Stimulated activated CD4-positive, alpha-beta T cell treated with anti-CD3 and anti-CD28 coated beads, Interleukin-12 subunit alpha, Interleukin-12 subunit beta, amount 100 ng/mL, for 48 hours (primary cell): ENCODE measurements at regions not wholly inside any gene's neighbourhood (a gene's known extent, or its start where the extent isn't known, plus 50 kb on each side); places are given as distances from the start of the nearest gene placed in this dataset.

Experiments used
- DNase-seq, 3 donors: peaks; one replicate each; pipeline ENCODE4 v3.0.0-alpha.2; 2020; ENCODE audit warnings: low read depth in 2 of 3, low spot score in 1 of 3

DNA sequence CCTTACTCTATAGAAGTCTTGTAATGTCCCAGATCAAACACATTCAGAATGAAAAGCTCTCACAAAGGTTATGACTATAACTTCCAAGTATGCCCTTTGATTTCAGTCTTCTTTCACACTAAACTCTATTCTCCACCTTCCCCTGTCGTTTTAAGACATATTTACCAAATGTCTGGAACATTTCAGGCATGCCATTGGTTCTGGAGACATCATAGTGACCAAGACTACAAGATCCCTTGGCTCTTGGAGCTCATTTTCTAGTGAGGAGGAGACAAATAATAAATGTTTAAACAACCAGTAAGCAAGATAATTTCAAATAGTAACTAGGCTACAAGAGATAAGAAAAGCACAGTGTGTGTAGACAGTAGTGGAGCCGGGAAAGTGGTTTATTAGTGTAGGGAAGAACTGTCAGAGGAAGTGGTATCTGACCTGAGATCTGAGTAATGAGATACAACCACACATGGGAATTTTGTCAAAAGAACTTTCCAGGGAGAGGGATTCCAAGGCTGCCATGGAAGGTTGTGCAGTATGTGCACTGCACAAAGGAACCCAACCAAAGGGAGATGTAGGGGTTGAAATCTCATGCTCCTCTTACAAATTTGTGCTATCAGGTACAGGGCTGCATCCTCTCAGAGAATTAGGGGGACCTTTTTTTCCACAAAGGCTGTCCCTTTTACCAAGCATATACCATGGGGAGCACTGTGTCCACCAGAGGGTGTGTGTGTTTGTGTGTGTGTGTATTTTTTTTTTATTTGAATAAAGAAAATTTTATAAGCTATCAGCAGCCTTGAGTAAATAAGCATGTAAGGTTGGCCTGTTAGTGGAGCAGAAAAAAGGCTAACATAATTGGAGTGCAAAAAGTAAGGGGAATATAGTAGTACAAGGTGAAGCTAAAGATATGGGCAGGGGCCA lies 1279.1 kb upstream of the WWC1 start:
- no peak for DNase-seq

DNA sequence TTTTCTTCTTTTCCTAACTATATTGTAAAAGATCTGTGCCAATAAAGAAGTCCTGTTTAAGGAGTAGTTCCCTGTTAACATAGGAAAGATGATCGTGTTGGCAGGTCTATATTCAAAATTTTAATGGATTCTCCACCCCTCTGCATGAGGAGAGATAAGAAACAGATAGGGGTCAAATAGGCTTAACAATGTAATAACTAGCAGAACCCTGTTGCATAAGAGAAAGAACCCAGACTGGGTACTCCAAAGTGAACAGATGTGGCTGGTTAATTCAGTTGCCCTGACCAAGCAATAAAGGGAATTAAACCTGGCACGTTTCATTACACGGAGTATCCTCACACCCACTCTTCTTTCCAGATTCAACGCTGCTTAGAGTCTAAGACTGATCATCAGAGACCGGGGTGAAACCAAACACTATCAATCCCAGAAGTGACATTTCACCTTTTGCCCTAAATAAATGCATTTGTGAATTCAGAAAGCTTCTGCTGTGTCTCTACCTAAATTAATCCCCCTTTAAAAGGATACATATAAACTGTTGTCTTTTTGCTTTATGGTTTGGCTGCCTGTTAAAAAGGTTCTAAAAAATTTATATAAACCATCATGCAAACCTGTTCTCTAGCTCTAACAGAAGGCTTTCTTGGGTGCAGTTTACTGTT lies 1276.9 kb upstream of the WWC1 start:
- DNase-seq = no peak

GRCh38 chr5:167020418-167020817 lies 1271.0 kb upstream of the WWC1 start:
- no peak for DNase-seq

DNA sequence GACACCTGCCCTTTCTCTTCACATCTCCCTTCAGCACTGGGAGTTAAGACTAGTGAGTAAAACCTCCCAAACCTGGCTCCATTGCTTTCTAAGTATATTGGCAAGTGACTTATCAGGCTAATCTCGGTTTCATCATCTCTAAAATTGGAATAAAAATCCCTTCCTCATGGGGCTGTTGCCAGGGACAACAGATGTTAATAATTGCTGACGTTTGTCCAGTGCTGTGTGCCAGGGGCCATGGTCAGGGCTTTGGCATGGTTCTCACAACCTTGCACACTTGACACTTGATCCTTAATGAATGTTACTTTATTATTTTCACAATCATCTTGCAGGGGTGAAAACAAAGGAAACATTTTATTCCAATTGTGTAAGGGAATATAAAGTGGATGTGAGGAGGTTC lies 1262.0 kb upstream of the WWC1 start:
- DNase-seq = no peak

DNA sequence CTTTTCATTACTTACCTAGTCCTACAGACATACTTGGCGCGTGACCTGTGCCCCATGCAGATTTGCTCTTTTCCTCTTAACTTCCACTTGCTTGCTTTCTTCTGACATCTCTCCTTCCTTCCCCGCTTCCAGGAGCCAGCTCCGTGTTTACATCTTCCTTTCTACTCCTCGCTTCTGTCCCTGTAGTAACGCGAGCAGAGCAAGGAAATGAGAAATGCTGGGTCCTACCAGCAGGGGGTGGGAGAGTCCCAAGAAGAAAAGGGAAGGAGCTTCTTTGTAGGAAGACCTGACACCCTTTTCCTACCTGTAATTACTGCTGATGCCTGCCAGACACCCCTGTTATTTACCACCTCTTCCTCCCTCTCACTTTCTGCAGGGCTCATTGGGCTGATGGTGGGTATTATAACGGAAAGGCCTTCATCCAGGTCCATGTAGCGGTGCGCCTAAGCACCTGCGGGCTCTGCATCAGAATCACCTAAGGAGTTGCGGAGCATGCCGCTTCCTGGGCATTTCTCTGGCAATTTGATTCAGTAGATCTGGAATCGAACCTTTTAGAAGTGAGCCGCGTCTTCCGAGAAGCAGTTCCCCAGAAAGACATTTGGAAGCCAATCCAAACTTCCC lies 1260.8 kb upstream of the WWC1 start:
- DNase-seq = no peak

GRCh38 chr5:167036585-167036984 lies 1254.9 kb upstream of the WWC1 start:
- no peak for DNase-seq

- peak in 1 of 3 donors; percentile 7 for DNase-seq
Measured at GRCh38 chr5:167049043-167049663, 1242.3 kb upstream of the WWC1 start.

DNA sequence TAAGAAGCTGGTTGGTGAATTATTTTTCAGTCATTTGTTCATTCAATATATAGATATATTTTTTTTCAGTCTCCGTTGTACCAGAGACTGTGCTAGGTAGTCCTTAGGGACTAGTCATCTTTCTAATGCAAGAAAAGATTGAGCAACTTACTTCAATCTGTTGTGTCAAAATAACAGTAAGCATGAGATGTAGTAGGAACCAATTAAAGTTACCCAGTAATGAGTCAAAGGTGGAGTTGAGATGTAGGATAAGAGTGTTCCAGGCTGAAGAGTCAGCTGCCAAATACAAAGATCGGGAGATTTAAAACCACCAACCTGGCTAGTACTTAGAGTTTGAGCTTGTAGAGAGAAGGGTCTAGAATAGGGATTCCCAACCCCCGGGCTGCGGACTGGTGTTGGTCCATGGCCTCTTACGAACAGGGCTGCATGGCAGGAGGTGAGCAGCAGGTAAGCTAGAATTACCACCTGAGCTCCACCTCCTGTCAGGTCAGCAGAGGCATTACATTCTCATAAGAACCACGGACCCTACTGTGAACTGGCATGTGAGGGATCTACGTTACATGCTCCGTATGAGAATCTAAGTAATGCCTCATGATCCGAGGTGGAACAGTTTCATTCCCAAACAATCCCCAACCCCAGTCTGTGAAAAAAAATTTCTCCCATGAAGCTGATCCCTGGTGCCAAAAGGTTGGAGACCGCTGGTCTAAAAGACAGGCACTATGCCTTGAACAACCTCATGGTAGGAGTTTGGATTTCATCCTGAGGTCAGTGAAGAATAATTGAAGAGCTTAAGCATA lies 1241.5 kb upstream of the WWC1 start:
- no peak for DNase-seq

- DNase-seq = no peak
Measured at GRCh38 chr5:167050568-167051401, 1240.7 kb upstream of the WWC1 start.

DNA sequence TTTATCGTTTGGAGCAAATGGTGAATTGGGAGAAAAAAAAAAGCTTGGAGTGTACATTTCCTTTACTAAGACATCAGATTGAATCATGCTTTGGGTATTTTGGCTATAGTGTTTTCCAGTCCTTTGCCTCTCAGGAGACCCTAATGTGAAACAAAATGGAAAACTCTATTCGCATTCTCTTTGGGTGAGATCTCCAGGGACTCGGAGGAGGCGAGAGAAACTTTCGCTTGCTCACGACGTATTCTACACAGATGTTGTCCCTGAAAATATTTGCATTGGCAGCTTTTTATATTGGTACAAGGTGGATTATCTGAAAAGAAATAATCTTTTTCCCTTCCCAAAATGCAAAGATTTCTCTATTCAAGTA lies 1240.1 kb upstream of the WWC1 start:
- no peak for DNase-seq

GRCh38 chr5:167052791-167053190 lies 1238.7 kb upstream of the WWC1 start:
- no peak for DNase-seq

DNA sequence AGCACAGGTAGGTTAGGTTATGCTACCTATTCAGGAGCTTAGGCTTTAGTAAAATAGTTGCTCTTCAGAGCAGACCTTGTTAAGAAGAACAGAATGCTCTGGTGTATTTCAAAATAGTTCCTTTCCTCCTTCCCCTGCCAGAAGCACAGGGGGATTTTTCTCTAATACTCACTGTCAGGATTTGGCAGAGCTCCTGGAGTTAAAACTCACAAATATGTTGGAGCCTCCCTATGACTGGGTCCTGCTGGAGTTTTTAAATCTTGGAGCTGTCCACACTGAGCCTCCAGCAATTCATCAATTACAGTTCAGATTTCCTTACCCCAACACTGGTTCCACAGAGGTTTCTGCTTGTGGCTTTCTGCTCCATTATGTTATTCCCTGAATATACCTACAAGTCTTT lies 1233.8 kb upstream of the WWC1 start:
- DNase-seq = no peak

GRCh38 chr5:167061695-167062094 lies 1229.8 kb upstream of the WWC1 start:
- no peak for DNase-seq

GRCh38 chr5:167063116-167063515 lies 1228.3 kb upstream of the WWC1 start:
- no peak for DNase-seq

DNA sequence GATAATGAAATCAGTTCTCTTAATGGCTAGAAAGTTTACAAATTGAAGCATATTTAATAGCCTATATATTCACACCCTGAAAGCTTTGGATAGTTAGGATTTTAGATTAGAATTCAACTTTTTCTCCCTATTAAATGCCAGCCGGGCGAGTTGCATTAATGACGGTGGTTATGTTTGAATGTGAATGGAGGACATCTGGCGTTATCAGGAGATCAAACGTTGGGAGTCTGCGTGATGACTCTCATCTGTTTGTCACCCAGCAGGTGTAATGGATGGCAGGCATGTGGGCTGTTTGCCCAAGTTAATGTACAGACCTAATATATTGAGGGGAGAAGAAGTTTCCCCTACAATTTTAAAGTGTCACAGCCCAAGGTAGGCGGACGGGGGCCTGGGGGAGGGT lies 1227.7 kb upstream of the WWC1 start:
- no peak for DNase-seq

DNA sequence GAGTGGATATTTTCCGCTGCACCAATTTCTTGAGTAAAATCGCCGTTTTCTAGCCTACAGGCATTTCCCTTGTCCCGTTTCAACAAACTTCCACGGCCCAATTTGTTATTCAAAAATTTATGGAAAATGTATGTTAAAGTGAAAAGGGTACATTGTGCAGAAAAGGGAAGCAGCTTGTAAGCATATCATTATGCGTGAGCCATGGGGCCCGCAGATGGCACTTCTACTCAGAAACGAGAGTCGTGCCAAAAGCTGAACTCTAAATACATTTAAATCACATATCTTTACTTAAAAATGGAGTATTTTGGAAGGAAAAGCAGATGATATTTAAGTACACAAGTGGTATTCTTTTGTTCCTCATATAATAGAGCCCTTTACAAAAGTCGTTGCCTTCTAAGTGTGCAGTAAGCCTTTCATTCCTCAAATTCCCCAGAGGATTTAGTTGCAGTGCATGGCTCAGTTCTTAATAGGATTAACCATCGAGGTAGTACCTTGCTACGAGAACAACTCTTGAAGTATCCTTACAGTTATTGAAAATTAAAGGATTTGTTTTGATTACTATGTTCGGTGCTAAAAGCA lies 1227.2 kb upstream of the WWC1 start:
- no peak for DNase-seq

DNA sequence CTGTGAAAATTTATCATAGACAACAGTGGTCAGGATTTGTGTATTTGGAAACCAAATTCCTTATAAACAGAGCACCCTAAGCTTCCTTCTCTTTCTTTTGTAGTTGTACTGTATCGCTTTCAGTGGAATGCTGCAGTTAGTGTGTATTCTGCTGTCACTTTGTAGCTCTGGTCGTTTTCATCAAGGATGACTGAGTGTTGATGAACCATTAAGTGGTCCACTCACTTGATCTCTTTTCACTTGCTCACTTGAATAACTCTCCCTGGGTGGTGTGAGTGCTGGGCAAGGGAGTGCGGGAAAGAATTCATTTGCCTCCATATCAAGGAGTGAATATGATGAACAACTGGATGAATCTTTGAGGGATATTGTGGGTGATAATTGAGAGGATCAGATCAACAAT lies 1225.7 kb upstream of the WWC1 start:
- no peak for DNase-seq

DNA sequence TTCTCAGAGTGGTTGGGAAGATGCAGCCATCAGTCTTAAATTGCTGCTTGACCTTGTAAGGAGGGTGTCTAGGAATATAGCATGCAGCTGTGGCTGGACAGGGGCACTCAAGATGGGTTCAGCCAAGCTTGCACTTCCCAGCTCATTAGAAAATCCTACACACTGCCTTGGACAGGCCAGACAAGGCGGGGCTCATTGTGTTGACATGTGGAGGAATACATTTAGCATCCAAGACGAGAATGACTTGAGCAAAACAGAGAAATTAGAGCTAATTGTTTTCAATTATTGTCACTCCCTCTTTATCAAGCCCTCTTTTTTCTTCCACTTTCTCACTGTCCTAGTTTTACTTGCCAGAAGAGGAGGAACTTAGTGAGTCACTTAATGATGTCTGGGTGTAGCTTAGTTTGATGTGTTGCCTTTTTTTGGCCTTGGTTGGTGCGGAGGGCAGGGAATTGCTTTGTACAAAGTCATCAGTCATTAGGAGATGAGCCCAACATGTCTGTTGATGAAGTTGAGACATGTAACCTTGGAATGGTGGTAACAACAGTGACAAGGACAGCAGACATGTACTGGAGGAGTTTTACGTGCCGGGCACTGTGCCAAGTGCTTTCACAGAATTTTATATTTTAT lies 1219.3 kb upstream of the WWC1 start:
- DNase-seq = no peak

GRCh38 chr5:167081561-167081960 lies 1209.9 kb upstream of the WWC1 start:
- DNase-seq = no peak
